GM12874 (cell line): ENCODE measurements at regions not wholly inside any gene's neighbourhood (a gene's known extent, or its start where the extent isn't known, plus 50 kb on each side); places are given as distances from the start of the nearest gene placed in this dataset.

Experiments
- TF ChIP-seq, protein P1 (sequence below): IDR thresholded peaks from 2 replicates; pipeline ENCODE4 v1.5.1; 2011; ENCODE audit warnings: low read depth, mild to moderate bottlenecking, control low read depth, low read length, moderate library complexity; ENCODE audit not compliant: insufficient read depth

DNA sequence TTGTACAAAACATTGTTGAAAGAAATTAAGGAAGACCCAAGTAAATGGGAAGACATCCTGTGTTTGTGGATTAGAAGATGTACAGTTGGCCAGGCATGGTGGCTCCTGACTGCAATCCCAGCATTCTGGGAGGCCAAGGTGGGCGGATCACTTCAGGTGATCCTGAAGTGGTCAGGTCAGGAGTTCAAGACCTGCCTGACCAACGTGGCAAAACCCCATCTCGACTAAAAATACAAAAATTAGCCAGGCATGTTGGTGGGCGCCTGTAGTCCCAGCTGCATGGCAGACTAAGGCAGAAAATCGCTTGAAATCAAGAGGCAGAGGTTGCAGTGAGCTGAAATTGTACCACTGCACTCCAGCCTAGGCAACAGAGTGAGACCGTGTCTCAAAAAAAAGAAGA, 62.0 kb upstream of the SEPTIN5 start:
- TF ChIP-seq, protein P1, sequence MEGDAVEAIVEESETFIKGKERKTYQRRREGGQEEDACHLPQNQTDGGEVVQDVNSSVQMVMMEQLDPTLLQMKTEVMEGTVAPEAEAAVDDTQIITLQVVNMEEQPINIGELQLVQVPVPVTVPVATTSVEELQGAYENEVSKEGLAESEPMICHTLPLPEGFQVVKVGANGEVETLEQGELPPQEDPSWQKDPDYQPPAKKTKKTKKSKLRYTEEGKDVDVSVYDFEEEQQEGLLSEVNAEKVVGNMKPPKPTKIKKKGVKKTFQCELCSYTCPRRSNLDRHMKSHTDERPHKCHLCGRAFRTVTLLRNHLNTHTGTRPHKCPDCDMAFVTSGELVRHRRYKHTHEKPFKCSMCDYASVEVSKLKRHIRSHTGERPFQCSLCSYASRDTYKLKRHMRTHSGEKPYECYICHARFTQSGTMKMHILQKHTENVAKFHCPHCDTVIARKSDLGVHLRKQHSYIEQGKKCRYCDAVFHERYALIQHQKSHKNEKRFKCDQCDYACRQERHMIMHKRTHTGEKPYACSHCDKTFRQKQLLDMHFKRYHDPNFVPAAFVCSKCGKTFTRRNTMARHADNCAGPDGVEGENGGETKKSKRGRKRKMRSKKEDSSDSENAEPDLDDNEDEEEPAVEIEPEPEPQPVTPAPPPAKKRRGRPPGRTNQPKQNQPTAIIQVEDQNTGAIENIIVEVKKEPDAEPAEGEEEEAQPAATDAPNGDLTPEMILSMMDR = no peak

DNA sequence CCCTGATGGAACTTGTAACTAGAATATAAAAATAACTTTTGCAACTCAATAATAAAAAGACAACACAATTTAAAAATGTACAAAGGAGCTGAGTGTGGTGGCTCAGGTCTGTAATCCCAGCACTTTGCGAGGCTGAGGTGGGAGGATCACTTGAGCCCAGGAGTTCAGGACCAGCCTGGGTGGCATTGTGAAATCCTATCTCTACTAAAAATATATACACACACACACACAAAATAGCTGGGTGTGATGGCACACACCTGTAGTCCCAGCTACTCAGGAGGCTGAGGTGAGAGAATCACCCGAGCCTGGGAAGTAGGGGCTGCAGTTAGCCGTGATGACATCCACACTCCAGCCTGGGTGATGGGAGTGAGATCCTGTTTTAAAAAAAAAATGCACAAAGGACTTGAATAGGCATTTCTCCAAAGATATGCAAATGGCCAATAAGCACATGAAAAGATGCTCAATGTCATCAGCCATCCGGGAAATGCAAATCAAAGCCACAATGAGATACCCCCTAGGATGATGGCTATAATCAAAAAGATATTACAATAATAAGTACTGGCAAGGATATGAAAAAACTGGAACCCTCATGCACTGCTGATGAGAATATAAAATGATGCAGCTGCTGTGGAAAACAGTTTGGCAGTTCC, 59.8 kb upstream of the SEPTIN5 start:
- TF ChIP-seq, protein P1 = no peak

GRCh38 chr22:19655399-19655798, 58.9 kb upstream of the SEPTIN5 start:
- TF ChIP-seq, protein P1 = no peak

DNA sequence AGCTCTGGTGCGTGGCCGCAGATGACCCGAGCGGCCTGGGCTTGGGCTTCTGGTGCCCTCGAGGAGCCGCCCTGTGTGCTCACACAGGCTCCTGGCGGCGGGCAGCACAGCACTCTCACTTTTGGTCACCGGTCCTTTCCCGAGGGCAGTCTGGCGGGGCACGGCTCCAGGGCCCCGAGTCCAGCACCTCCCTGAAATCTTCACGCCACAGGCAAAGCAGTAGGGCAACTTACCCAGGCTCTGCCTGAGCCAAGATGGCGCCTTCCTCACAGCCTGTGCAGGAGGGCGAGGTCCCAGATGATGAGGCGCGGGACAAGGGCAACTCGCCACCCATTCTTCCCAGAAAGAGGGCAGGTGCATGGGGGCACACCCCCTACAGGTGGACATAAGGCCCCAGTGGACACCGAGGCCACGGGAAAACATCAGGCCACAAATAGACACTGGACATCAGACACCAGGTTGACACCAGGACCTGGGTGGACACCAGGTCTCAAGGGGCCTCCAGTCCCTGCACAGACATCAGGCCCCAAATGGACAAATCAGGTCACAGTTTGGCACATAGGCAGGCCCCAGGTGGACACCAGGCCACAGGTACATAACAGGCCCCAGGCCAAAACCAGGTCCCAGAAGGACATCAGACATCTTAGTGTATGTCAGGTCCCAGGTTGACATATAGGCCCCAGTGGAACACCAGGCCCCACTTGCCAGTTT, 57.6 kb upstream of the SEPTIN5 start:
- TF ChIP-seq, protein P1 = no peak

DNA sequence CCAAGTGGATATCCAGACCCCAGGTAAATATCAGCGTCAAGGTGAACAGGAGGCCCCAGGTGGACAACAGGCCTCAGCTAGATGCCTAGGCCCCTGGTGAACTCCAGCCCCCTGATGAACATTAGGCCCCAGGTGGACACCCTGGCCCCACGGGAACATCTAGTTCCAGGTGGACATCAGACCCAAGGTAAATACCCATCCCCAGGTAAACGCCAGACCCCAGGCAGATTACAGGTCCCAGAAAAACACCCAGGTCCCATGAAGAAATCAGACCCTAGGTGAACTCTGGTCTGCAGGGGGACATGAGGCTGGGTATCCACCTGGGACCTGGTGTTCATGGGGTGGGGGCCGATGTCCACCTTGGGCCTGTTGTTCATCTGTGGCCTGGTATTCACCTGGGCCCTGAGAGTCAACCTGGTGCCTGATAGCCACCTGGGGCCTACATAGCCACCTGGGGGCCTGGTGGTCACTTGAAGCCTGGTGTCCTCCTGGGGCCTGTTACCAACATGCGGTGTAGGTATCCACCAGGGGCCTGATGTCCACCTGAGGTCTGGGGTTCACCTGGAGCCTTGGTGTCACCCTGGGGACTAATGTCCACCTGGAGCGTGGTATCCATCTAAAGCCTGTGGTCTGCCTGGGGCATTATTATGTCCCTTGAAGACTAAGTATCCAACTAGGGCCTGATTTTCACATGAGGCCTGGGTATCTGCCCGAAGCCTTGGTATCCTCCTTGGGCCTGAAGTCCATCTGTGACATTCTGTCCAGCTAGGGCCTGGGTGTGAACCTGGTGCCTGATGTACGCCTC, 56.8 kb upstream of the SEPTIN5 start:
- TF ChIP-seq, protein P1 = no peak

- TF ChIP-seq, protein P1 = no peak
Observed at GRCh38 chr22:19658057-19658966, 56.0 kb upstream of the SEPTIN5 start.
